GM21526 (cell line): ENCODE measurements at regions not wholly inside any gene's neighbourhood (a gene's known extent, or its start where the extent isn't known, plus 50 kb on each side); places are given as distances from the start of the nearest gene placed in this dataset.

Experiments used
- ATAC-seq: cut with Tn5 transposase; IDR thresholded peaks from one replicate; pipeline ENCODE4 v1.9.1; 2021; ENCODE audit warnings: moderate library complexity; ENCODE audit not compliant: unreplicated experiment, low FRiP score

DNA sequence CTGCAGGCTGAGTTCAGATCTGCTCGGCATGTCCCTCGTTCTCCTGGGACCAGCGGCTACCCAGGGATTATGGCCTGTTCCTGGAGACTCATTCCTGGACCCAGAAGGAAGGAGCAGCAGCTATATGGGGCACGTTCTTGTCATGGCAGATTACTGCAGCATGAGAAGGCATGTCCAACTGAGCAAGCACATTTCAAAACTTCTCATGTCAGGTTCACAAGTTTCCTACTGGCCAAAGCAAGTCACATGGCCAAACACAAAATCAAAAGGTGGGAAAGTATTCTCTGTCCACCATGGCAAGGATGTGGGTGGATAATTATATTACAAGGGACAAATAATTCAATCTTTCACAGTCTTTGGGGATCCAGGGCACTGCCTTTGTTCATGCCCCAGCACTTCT, 71.9 kb upstream of the C15orf39 start:
- no peak for ATAC-seq

DNA sequence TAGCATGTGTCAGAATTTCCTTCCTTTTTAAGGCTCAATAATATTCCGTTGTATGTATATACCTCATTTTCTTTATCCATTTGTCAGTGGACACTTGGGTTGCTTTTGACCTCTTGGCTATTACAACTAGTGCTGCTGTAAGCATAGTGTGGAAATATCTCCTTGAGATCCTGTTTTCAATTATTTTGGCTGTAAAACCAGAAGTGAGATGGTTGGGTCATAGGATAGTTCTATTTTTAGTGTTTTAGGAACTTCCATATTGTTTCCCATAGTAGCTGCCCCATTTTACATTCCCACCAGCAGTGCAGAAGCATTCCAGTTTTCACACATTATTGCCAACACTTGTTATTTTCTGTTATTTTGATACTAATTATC, 70.4 kb upstream of the C15orf39 start:
- no peak for ATAC-seq

DNA sequence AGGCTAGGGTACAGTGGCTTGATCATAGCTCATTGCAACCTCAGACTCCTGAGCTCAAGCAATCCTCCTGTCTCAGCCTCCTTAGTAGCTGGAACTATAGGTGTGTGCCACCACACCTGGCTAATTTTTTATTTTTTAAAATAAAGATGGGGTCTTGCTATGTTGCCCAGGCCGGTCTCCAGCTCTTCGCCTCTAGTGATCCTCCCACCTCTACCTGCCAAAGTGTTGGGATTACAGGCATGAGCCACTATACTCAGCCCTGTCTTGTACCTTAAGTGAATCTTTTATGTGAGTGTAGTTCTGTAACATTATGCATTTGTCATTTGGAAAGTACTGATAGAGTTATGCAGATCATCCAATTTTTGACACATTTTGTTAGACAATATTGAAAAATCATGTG, 66.9 kb upstream of the C15orf39 start:
- ATAC-seq: no peak

DNA sequence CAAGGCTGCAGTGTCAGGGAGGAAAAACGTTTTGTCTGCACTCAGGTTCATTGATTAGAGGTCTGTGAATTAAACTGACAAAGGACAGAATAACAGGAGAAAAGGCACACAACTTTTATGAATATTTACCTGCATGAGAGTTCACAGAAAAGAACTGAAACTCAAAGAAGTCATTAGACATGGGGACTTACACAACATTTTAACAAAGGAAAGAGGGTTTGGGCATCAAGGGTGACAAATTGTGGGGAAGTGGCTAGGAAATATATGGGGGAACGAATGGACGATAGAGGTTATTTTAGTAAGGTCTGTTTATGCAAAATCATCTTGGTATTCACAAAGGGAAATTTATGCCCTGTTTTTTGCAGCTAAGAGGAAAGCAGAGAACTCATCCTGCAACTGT, 65.6 kb upstream of the C15orf39 start:
- ATAC-seq: no peak

GRCh38 chr15:75136758-75137157, 64.9 kb upstream of the C15orf39 start:
- ATAC-seq: no peak

- no peak for ATAC-seq
Observed at GRCh38 chr15:75138016-75138999, 63.4 kb upstream of the C15orf39 start.

DNA sequence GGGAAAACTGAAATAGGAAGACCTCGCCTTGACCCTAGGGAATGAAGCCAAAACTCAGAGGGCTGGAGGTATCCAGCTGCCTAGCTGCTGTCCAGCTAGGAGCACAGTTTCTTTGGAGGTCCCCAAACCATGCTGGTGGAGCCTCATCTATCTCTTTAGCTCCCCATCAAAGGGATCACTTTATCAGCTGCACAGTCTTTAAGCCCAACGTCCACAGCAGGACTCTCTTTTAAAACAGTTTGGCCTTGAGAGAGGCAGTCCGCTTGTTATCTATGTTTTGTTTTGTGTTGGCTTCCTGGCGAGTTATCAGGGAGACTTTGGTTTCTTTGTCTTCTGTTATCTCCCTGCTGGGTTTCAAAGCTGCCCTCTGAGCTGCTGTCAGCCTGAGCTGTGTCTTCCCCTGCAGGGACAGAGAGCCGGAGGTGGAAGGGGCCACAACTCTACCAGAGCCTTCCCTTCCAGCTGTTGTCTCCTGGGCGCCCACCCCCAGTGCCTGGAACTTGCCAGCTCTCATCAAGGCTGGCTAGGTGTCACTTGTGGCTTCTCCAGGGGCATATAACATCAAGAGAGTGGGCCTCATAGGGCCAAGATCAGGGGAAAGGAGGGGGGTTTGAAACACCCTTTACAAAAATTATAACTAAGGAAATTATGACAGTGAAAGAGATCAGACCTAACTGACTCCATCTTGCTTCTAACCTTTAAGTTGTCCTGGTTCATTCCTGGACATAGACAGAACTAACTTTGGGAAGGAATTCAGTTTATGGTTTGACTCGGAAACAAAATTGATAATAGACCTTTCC, 61.4 kb upstream of the C15orf39 start:
- no peak for ATAC-seq

GRCh38 chr15:75142499-75142898, 59.2 kb upstream of the C15orf39 start:
- no peak for ATAC-seq

DNA sequence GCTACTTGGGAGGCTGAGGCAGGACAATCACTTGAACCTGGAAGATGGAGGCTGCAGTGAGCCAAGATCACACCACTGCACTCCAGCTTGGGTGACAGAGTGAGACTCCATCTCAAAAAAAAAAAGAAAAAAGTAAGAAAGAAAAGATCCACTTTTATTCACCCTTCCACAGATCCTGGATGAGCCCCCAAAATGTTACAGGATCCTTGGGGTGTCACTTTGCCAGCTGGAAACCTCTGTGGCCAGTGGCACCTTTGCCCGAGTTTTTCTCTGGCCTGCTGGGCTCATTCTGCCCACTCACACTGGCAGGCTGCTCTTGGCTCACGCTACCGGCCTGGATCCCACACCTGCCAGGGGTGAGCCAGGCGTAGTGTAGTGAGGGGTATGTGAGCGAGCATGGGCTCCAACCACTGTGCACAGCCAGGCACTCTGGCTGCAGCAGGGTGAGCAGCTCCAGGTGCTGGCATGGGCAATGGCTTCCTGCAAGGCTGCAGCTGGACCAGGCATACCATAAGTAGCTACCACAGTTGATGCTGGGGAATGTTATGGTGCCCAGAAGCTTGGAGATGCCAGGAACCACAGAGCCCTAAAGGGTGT, 57.8 kb upstream of the C15orf39 start:
- no peak for ATAC-seq

DNA sequence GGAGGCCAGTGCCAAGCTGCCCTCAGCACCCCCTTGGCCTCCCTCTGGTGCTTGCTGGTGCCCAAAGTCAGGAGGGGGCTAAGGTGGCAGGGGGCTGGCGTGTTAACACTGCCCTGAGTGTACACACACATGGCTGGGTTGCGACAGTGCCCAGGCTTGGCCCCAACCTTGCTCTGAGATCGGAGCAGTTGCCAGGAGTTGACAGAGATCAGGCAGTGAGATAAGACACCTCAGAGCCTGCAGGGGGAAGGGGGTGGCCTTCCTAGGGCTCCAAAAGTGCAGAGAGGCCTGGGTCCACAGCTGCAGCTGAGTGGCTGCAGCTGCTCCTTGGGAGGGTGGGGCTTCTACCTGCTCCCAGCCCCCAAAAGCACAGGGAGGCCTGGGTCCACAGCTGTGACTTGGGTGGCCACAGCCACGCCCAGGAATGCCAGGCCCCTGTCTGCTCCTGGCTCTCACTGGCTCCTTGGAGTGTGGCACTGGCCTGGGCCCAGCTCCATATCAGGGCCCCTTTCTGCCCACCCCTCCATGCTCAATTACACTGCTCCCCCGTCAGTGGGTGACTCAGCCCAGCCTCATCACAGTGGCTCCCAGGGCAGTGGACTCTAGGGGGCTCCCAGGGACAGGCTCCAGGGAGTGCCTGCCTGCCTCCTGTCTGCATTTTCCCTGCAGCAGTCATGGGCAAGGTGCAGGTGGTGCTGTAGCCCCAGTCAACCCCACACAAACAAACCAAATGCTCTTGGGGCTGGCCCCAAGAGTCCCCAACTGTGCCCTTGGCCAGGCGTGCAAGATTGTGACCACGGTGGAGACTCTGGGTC, 56.4 kb upstream of the C15orf39 start:
- ATAC-seq: no peak

DNA sequence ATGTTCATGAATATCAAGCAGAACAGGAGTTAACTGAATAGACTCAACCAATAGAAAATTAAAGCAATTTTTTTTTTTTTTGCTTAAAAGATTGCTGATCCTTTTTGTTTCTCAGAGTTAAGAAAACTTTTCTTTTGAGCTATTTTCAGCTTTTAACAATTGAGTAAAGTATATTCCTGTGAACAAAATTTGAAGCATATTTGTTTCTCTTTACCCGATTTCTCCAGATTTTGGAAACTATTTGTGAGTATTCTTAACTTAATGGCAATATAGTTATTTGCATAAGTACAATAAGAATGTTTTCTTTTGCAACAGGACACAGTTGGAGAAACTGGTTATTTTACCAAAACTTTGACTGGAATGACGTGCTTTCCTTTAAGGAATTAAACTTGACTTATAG, 53.4 kb upstream of the C15orf39 start:
- ATAC-seq: no peak

DNA sequence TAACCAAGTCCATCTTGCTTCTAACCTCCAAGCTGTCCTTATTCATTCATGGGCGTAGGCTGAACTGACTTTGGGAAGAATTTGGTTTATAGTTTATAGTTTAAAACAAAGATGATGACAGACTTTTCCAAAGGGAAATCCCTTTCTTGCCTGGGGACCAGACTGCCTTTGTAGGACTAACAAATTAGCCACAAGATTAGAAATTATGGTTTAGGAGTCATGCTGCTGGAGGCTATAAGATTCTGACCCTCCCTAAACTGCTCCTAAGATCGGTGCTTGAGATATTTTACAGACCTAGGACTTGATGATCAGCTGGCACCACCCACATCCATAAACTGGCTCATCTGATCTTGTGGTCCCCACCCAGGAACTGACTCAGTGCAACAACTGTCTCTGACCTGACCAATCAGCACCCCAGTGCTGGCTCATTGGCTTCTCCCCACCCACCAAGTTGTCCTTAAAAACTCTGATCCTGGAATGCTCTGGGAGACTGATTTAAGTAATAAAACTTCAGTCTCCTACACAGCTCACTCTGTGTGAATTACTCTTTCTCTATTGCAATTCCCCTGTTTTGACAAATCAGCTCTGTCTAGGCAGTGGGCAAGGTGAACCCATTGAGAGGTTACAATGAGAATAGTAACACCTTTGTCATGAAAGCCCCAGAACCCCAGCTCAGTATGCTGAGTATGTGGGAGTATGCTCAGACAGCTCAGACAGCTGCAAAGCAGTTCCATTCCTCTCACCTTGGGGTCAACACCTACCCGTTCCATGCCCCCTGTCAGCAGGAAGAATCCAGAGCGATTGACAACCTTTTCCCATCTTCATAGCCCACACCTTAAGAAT, 51.6 kb upstream of the C15orf39 start:
- ATAC-seq: no peak

DNA sequence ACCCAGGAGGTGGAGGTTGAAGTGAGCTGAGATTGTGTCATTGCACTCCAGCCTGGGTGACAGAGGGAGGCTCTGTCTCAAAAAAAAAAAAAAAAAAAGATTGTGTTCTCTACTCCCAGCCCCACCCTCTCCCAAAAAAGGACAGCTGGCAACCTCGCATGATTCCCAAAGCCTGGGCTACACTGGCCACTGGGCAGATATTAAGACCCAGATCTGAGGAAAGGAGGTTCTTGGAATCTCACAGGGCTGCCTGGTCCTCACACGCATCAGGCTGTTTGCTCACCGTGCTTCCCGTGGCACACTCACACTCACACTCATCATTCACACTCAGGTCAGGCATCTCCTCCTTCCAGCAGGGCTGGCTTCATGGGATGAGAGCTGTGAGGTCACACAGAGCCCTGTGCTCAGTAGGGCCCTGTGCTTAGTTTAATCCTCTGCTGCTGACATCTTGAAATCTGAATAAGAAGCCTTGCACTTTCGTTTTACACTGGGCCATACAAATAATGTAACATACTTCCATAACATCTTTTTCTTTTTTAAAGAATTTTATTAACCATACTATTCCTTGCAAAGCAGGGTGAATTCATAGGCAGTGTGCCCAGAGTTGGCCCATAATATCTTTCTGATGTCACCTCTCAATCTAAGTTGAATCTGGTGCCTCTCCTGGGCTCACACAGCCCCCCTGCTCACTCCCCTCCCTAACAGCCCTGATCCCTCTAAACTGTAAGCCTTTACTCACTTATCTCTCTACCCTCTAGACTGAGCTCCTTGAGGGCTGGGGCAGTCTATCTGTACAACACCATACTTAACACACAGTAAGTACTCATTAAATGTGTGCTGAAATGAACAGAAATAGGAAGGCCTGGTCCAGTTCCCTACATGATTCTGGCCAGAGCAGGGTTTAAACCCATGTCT, 50.2 kb upstream of the C15orf39 start:
- ATAC-seq: no peak
